ENCODE measurements at regions not wholly inside any gene's neighbourhood (a gene's known extent, or its start where the extent isn't known, plus 50 kb on each side); places are given as distances from the start of the nearest gene placed in this dataset.

DNA sequence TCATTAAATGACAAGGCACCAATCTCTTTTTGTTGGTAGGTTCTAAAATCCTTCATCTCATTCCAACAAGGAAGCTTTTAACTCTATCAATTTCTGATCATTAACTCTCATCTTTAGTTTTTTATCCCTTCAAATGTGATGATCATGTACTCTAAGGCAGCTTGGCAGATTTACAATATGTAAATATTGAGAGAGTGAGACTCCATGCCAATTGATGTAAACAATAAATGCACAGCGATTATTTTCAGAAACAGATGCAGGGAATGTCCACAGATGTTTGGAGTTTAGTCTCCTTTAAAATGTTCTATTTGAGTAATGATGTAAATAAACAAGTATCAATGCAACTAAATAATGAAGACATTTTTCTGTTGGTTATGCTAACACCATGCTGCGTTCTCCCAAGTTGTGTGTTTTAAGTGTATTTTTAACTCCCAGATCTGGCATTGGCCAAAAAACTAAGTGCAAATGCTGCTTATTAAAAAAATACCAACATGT lies 213.8 kb downstream of the AHR start:
- Histone ChIP-seq H3K79me2 (ENCODE audit: control insufficient read depth, low read length) (no peaks in the 10 kb centered on the region), H3K9me3 (ENCODE audit: control insufficient read depth, insufficient read depth, low read length) (no peaks in the 10 kb centered on the region), H3K27me3 (ENCODE audit: control insufficient read depth, low read length) (no peaks in the 10 kb centered on the region), H3K4me1 (ENCODE audit: control insufficient read depth, low read length) (no peaks in the 10 kb centered on the region), H4K20me1 (ENCODE audit: control insufficient read depth, insufficient read depth, low read depth, low read length) (no peaks in the 10 kb centered on the region), H3K36me3 (ENCODE audit: control insufficient read depth, low read length) (no peaks in the 10 kb centered on the region), H3K9me2 (replicated peaks; ENCODE audit: control insufficient read depth, low read length) (no peaks in the 10 kb centered on the region), H3K4me2 (ENCODE audit: low read length) (no peak overlapping the region), H3K27ac (ENCODE audit: low read depth, low read length) (no peak overlapping the region), H3F3A (ENCODE audit: control insufficient read depth, insufficient read depth) (no peaks in the 10 kb centered on the region), H3K4me3 (ENCODE audit: low read length) (no peak overlapping the region)
- TF ChIP-seq EZH2phosphoT487 (IDR thresholded peaks at IDR 0.05; ENCODE audit: borderline replicate concordance, low read length) = no peak
- TF ChIP-seq, protein P1, sequence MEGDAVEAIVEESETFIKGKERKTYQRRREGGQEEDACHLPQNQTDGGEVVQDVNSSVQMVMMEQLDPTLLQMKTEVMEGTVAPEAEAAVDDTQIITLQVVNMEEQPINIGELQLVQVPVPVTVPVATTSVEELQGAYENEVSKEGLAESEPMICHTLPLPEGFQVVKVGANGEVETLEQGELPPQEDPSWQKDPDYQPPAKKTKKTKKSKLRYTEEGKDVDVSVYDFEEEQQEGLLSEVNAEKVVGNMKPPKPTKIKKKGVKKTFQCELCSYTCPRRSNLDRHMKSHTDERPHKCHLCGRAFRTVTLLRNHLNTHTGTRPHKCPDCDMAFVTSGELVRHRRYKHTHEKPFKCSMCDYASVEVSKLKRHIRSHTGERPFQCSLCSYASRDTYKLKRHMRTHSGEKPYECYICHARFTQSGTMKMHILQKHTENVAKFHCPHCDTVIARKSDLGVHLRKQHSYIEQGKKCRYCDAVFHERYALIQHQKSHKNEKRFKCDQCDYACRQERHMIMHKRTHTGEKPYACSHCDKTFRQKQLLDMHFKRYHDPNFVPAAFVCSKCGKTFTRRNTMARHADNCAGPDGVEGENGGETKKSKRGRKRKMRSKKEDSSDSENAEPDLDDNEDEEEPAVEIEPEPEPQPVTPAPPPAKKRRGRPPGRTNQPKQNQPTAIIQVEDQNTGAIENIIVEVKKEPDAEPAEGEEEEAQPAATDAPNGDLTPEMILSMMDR (IDR thresholded peaks at IDR 0.05; ENCODE audit: low read depth, low read length, poor library complexity, severe bottlenecking) = no peak

DNA sequence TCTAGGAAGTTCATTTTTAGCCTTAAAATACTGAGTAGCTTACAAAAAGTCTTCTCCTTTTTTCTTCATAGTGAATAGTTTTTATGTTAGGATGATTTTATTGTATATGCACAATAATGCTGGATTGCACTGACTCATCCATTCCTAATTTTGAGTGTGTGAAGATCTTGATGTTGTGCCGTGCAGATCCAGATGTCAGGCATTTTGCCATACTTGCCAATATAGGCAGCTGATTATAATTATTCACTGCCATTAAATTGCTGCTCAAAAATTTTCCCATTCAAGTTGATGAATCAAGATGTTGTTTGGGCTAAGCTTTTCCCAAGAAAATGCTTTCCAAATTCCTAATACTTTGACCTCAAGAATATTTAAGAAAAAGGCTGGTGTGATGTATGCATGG lies 218.3 kb downstream of the AHR start:
- TF ChIP-seq, protein P1 (IDR thresholded peaks at IDR 0.05; ENCODE audit: low read depth, low read length, poor library complexity, severe bottlenecking) = no peak
- no peak for TF ChIP-seq EZH2phosphoT487 (IDR thresholded peaks at IDR 0.05; ENCODE audit: borderline replicate concordance, low read length)
- no peak overlapping the region for H3K4me2 ChIP-seq (ENCODE audit: low read length)

DNA sequence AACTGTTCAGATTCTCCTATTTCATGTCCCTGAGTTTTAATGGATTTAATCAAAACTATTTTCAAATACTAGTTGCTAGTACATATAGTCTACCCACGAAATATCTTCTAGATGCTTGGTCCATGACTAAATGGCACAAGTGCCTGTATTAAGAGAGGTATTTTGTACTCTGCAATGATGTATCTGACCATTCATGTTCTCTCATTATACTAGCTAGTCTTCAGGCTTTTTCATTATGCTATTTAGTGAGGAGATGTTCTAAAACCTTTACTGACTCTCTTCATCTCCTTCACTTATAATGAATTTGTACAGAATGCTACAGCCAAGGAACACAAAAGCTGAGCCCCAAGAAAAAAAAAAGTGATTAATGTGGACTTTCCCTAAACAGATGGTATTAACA lies 222.5 kb downstream of the AHR start:
- no peaks in the 10 kb centered on the region for H3F3A ChIP-seq (ENCODE audit: control insufficient read depth, insufficient read depth)
- no peak overlapping the region for H3K27ac ChIP-seq (ENCODE audit: low read depth, low read length)
- no peaks in the 10 kb centered on the region for H3K9me2 ChIP-seq (replicated peaks; ENCODE audit: control insufficient read depth, low read length)
- H3K27me3 ChIP-seq (ENCODE audit: control insufficient read depth, low read length) = no peaks in the 10 kb centered on the region
- H3K4me3 ChIP-seq (ENCODE audit: low read length) = no peak overlapping the region
- H3K9me3 ChIP-seq (ENCODE audit: control insufficient read depth, insufficient read depth, low read length) = no peaks in the 10 kb centered on the region
- H3K79me2 ChIP-seq (ENCODE audit: control insufficient read depth, low read length) = no peaks in the 10 kb centered on the region
- no peaks in the 10 kb centered on the region for H3K36me3 ChIP-seq (ENCODE audit: control insufficient read depth, low read length)
- no peaks in the 10 kb centered on the region for H3K4me1 ChIP-seq (ENCODE audit: control insufficient read depth, low read length)
- no peak overlapping the region for H3K4me2 ChIP-seq (ENCODE audit: low read length)
- TF ChIP-seq EZH2phosphoT487 (IDR thresholded peaks at IDR 0.05; ENCODE audit: borderline replicate concordance, low read length) = no peak
- TF ChIP-seq, protein P1 (IDR thresholded peaks at IDR 0.05; ENCODE audit: low read depth, low read length, poor library complexity, severe bottlenecking) = no peak
- no peaks in the 10 kb centered on the region for H4K20me1 ChIP-seq (ENCODE audit: control insufficient read depth, insufficient read depth, low read depth, low read length)

More for the DNA sequence above, 218.3 kb downstream of the AHR start:
- Histone ChIP-seq H3K27ac (ENCODE audit: low read depth, low read length) (no peak overlapping the region), H3K36me3 (ENCODE audit: control insufficient read depth, low read length) (no peaks in the 10 kb centered on the region), H3K9me2 (replicated peaks; ENCODE audit: control insufficient read depth, low read length) (no peaks in the 10 kb centered on the region), H3F3A (ENCODE audit: control insufficient read depth, insufficient read depth) (no peaks in the 10 kb centered on the region), H3K27me3 (ENCODE audit: control insufficient read depth, low read length) (no peaks in the 10 kb centered on the region), H3K4me3 (ENCODE audit: low read length) (no peak overlapping the region), H4K20me1 (ENCODE audit: control insufficient read depth, insufficient read depth, low read depth, low read length) (no peaks in the 10 kb centered on the region), H3K79me2 (ENCODE audit: control insufficient read depth, low read length) (no peaks in the 10 kb centered on the region), H3K9me3 (ENCODE audit: control insufficient read depth, insufficient read depth, low read length) (no peaks in the 10 kb centered on the region), H3K4me1 (ENCODE audit: control insufficient read depth, low read length) (no peaks in the 10 kb centered on the region)

Data from DOHH2 (cell line).